Activated CD4-positive, alpha-beta T cell treated with anti-CD3 and anti-CD28 coated beads, Interleukin-10, Interleukin-2, amounts not matched to agents 100 ng/mL and 50 ng/mL, durations not matched to agents 16 hours and 8 hours (primary cell): ENCODE measurements at regions not wholly inside any gene's neighbourhood (a gene's known extent, or its start where the extent isn't known, plus 50 kb on each side); places are given as distances from the start of the nearest gene placed in this dataset.
"Not testable (repeated sequence)": the region's sequence is repeated elsewhere in the genome, so short reads cannot be mapped to it uniquely, and the experiment has no call there.

Experiments
- DNase-seq: peaks from one replicate; pipeline ENCODE4 v3.0.0-alpha.2; 2020

DNA sequence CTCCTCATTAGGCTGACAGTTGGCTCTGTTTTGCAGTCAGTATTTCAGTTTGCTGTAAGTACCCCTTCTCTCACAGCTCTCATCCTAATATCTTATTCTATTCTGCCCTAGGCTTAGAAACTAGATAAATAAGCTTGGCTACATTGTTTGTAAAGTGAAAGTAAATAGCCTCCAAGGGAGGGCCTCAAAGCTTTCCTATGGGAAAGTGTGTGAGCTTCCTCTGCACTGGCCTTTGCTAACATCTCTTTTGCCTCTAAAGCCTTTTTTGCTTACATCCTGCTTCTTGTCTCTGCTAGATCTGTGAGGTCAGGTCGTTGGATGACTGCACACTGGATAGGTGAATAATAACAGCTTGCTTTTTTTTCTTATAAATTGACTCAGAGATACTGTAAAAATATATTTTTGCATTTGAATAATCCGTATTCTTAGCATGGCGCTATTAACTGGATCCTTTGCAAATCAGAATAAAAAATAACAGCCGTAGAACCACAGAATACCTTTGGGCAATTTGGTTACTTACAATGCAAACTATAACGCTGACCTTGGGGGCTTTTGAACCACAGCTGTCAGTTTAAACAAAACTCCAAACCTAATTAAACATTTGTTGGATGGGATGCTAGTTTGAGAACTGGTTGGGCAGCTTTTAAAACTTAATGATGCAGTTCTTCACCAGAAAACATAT is 55.1 kb downstream of the TTC6 start:
- no peak for DNase-seq

DNA sequence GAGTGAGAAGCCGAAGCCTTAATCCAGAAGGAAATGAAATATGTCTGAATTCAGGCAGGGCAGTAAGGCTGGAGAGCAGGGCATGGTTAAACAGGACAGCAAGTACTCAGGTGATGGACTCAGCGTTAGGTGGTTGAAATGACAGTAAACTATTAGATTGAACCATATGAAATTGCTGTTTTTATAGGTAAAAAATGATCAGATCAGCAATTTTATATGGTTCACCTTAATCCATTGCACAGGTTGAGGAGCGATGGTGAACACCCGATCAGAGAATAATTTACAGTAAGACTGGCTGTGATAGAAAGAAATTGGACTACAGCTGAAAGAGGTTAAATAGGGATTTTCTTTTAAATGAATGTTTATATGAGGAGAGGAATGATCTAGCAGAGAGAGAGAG is 56.6 kb downstream of the TTC6 start:
- DNase-seq, result no peak

DNA sequence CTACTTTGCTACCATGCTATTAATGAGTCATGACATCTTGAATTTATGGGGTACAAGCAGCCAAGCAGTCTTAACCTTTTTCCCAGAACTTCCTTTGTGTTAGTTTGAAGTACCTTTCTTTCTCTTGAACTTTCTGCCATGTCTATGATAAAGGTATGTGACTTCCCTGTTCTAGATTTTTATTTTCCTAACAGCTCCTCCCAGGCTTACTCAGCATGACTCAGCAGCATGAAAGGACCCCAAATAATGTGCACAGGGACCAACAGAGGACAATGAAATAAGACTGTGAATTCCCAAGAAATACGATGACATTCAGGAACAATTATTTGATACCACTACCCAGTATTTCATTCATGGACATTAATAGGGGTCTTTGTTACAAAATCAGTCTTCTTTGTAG is 60.0 kb downstream of the TTC6 start:
- no peak for DNase-seq

- DNase-seq, result no peak
Measured at GRCh38 chr14:37658156-37658555, 62.7 kb downstream of the TTC6 start.

- no peak for DNase-seq
Measured at GRCh38 chr14:37663498-37663897, 68.1 kb downstream of the TTC6 start.

- no peak for DNase-seq
Measured at GRCh38 chr14:37665479-37665878, 70.0 kb downstream of the TTC6 start.

- DNase-seq, result no peak
Measured at GRCh38 chr14:37665951-37666350, 70.5 kb downstream of the TTC6 start.

DNA sequence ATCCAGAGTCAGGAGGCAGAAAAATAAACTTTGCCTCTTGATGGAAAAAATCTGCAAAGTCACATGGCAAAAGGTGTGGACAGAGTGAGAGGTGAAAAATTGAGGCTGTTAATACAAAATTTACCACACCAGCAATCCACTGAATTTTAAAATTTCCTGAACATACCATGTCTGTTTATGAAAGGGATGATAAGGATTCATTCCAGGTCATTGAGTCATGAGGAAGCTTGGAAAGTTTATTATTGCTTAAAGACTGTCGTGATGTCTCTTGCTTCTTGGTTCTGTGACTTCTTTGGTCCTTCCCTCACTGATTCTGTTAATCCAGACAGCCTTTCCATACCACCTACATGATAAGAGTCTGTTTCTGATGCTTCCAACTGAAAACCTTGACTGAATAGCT is 73.2 kb downstream of the TTC6 start:
- DNase-seq, result no peak

DNA sequence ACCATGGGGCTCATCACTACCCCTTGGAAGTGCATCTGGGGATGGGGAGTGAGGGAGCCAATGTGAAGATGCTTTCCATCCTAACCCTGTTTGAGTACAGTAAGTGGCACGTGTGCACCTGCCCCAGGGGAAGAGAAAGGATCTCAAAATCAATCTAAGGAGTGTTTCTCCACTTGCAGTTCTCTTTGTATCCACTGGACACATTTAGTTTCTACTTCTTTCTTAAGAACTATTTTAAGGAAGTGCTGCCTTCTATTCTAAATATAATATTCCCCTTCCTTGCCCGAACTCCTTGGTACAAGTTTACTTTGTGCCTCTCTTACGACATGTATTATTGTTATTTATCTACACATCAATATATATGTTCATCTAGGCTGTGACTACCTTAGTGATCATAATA is 73.8 kb downstream of the TTC6 start:
- DNase-seq, result no peak

GRCh38 chr14:37673439-37673838 is 78.0 kb downstream of the TTC6 start:
- no peak for DNase-seq

GRCh38 chr14:37678916-37679315 is 83.5 kb downstream of the TTC6 start:
- no peak for DNase-seq

DNA sequence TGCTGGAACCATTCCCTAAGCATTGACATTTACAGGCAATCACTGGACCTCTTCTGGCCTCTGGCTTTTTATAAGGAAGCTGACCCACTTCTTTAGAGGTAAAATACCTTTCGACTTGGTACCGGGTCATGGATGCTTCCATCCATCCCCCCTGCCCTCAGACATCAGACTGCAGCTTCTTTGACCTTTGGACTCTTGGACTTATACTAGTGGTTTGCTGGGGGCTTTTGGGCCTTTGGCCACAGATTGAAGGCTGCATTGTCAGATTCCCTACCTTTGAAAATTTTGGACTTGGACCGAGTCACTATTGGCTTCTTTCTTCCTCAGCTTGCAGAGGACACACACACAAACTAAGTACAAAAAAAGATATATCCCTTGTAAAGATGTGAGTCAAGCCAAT is 86.1 kb downstream of the TTC6 start:
- no peak for DNase-seq

DNA sequence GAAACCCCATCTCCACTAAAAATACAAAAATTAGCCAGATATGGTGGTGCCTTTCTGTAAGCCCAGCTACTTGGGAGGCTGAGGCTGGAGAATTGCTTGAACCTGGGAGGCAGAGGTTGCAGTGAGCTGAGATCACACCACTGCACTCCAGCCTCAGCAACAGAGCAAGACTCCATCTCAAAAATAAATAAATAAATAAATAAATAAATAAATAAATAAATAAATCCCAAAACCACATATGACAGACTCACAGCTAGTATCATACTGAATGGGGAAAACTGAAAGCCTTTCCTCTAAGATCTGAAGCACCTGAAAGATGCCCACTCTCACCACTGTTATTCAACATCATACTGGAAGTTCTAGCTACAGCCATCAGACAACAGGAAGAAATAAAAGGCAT is 97.3 kb downstream of the TTC6 start:
- not testable (repeated sequence) for DNase-seq

GRCh38 chr14:37693420-37693819 is 98.0 kb downstream of the TTC6 start:
- not testable (repeated sequence) for DNase-seq

DNA sequence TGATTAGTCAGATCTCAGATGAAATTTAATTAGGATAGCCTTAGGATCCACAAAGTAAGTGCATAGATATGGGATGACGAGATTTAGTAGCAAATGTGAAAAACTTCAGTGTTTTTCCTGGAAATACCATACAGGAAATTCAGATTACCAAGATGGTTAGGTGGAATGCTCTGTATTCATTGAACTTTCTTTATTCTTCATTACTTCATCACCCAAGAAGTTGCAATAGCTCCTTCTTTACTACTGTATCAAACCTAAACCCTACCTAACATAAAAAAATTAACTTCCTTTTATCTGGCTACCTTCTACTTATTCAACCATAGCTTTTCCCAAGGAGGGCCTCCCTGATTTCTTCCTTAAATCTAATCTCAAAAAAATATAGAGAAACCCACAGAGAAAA is 100.4 kb downstream of the TTC6 start:
- DNase-seq, result no peak

GRCh38 chr14:37697489-37698121 is 102.2 kb downstream of the TTC6 start:
- DNase-seq, result no peak

DNA sequence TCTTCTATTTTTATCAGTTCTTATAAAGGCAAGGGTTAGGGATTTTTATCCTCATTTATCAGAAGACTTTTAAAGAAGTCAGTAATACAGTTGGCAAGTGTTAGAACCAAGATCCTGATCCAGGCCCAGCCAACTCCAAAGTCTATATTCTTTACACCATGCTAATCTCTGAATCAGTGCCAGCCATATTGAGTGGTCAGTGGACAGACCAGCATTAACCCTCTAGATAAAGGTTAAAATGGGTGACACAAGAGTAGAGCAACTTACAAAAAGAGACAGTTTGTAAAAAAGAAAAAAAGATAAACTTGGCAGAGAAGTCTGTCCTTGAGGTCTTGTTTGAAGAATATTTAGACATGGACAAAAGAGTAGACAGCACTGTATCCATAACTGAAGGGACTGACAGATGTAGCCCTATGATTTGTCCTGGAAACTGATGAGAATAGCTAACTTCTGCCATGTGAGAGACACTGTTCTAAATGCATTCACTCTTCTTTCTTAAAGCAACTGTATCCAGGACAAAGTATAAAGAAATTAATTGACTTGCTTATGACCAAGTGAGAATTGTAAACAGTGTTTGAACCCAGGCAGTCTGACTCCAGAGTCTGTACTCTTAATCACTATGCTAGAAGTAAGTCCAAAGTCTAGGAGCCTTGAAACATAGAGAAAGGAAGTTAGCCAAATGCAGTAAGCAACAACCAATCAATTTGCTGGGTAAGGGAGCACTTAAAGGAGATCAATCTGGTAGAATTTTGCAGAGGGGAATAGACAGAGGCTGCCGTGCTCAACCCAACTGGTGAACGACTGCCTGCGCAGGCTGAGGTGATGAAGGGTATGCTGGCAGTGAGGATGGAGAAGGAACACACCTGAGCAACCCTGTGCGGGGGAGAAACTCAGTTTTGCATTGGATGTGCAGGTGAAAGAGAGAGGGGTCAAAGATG is 103.7 kb downstream of the TTC6 start:
- no peak for DNase-seq

DNA sequence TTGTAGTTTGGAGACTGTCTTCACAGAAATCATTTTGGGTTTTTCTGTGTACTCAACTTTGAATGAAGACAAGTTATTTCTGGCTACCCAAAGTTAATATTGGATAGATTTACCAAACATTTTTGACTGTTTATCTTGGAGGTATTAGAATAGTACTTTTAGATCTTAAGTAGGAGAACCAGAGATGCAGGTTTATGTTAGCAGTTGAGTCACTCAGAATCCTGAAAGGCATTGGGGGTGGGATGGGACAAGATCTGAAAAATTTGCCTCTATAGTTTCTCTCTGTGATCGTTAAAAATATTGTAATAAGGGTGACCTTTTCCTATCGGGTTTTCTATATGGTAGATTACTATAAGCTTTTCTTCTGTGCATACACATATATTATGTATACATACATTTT is 112.3 kb downstream of the TTC6 start:
- DNase-seq, result no peak

GRCh38 chr14:37708481-37708880 is 113.1 kb downstream of the TTC6 start:
- no peak for DNase-seq

GRCh38 chr14:37709419-37710195 is 114.2 kb downstream of the TTC6 start:
- DNase-seq, result no peak

DNA sequence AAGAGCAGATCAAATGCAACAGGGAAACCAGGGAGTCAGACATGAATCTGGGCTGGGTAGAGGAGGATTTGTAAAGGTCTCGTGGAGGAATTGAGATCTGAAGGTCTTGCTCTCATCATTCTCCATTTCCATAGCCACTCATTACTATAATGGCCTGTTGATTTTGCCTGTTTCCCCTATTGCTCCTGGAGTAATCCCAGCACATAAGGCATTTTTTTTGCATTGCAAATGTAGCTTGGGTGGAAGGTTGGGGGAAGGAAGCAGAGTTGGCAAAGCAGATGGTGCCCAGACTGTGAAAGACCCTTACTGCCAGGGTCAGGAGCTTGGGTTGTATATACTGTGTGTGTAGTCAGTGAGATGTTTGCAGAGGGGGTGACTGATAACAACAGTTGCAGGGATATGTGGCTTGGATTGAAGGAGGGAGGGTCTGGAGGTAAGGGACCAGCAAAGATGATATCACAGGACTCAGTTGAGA is 116.0 kb downstream of the TTC6 start:
- DNase-seq, result no peak

- no peak for DNase-seq
Measured at GRCh38 chr14:37711831-37712475, 116.5 kb downstream of the TTC6 start.
